Gastrocnemius medialis (tissue), 4 donors: ENCODE measurements at regions not wholly inside any gene's neighbourhood (a gene's known extent, or its start where the extent isn't known, plus 50 kb on each side); places are given as distances from the start of the nearest gene placed in this dataset.

ENCODE experiments used
- POLR2A ChIP-seq, 2 donors: fragments of 450-650 bp; IDR thresholded peaks; one replicate each; pipeline ENCODE4 v1.6.1; 2017; ENCODE audit warnings: antibody characterized with exemption in 2 of 2, mild to moderate bottlenecking in 2 of 2, moderate library complexity in 2 of 2
- TF ChIP-seq, protein P1 (sequence below), 5 experiments: fragments of 450-650 bp in 3 of 5; fragments of 200-600 bp in 2 of 5; sonication (generic) in 2 of 5; IDR thresholded peaks in 4 of 5; conservative IDR thresholded peaks in 1 of 5; 1 replicate in 4 of 5; 2 replicates in 1 of 5; pipeline ENCODE4 v1.5.1; 2016 to 2019; ENCODE audit warnings: antibody characterized with exemption in 5 of 5, mild to moderate bottlenecking in 3 of 5, moderate library complexity in 3 of 5

DNA sequence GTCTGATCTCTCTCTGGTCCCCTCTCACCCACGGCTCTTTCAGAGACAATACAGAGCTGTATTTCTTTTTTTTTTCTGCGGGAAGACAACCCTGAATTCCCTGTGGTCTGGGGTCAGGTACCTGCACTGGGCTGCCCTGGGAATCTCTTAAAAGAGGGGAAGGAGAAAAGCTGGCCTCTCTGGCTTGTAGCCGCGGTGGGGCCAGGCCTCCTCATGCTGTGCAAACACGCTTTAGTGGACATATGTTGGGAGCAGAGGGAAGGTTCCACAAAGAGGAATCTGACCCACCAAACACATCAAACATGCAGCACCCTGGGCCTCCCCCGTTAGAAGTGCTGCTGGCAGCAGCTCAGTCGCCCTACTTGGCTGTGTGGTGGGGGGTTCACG is 143.7 kb upstream of the ZFHX3 start:
- TF ChIP-seq, protein P1, sequence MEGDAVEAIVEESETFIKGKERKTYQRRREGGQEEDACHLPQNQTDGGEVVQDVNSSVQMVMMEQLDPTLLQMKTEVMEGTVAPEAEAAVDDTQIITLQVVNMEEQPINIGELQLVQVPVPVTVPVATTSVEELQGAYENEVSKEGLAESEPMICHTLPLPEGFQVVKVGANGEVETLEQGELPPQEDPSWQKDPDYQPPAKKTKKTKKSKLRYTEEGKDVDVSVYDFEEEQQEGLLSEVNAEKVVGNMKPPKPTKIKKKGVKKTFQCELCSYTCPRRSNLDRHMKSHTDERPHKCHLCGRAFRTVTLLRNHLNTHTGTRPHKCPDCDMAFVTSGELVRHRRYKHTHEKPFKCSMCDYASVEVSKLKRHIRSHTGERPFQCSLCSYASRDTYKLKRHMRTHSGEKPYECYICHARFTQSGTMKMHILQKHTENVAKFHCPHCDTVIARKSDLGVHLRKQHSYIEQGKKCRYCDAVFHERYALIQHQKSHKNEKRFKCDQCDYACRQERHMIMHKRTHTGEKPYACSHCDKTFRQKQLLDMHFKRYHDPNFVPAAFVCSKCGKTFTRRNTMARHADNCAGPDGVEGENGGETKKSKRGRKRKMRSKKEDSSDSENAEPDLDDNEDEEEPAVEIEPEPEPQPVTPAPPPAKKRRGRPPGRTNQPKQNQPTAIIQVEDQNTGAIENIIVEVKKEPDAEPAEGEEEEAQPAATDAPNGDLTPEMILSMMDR (IDR thresholded peaks at IDR 0.05 in 4 of 5, conservative IDR thresholded peaks at IDR 0.05 in 1 of 5), result no peak
- no peak for TF ChIP-seq POLR2A (IDR thresholded peaks at IDR 0.05)
